GM18951 (cell line): ENCODE measurements at regions not wholly inside any gene's neighbourhood (a gene's known extent, or its start where the extent isn't known, plus 50 kb on each side); places are given as distances from the start of the nearest gene placed in this dataset.

Experiments
- POLR2A ChIP-seq: IDR thresholded peaks from 4 replicates; pipeline ENCODE4 v1.6.1; 2011; ENCODE audit warnings: mild to moderate bottlenecking; ENCODE audit not compliant: insufficient read length, insufficient read depth; ENCODE audit errors: extremely low read depth
- in situ Hi-C: fragments of 300-500 bp; cut with MboI; formaldehyde crosslinking; loops from one replicate; pipeline ENCODE4 v1.12.0; 2022; ENCODE audit warnings: low sequenced_read_pairs, mixed read lengths, inconsistent platforms; ENCODE audit not compliant: unreplicated experiment

DNA sequence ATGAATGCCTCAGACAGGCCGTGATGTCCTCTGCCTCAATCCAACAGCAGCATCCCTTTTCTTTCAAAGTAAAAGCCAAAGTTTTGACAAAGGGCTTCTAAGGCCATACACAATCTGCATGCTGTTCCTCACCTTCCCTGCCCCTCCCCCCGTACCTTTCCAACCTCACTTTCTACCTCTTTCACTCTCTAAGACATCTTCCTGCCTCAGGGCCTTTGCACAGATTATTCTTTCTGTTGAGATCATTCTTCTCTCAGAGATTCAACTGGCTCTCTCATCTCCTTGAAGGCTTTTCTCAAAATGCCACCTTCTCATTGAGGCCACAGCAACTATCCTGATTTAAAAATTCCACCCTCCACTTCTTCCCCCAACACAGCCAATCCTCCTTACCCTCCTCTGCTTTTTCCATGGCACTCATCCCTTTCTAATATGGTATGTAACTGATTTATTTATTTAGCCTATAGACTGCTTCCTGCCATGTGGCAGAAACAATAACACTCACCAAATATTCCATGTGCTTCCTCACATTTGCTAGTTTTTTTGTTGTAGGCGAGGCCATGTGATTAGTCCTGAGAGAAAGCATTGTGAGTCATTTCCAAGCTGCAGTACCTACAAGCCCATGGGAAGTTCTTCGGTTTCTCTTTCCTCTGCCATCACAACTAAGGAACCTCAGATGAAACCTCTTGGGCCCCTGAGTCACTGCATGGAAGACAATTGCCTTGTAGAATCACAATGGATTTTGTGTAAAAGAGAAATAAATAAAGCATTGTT is 58.7 kb upstream of the GADD45A start:
- no peak for TF ChIP-seq POLR2A
- in situ Hi-C loops, result no loop called here

GRCh38 chr1:67626861-67627235 is 58.2 kb upstream of the GADD45A start:
- in situ Hi-C loops, result no loop called here
- no peak for TF ChIP-seq POLR2A

DNA sequence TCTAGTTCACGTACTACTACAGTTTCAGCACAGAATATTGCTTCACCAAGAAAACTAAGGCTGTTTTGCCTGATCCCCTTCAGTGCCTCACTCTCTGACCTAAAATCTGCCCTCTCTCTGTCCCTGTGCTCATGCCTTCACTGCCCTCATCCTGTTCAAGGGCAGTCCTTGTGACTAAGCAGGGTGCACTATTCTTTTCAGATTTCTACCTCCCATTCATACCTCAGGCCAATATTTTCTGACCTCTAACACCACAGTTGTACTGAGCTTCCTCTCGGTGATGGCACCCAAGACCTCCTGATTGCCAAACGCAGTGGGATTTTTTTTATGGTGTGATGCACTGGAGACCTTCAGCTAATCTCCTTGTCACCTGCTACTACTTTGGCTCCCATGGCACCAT is 57.7 kb upstream of the GADD45A start:
- in situ Hi-C loops, result no loop called here
- TF ChIP-seq POLR2A, result no peak

DNA sequence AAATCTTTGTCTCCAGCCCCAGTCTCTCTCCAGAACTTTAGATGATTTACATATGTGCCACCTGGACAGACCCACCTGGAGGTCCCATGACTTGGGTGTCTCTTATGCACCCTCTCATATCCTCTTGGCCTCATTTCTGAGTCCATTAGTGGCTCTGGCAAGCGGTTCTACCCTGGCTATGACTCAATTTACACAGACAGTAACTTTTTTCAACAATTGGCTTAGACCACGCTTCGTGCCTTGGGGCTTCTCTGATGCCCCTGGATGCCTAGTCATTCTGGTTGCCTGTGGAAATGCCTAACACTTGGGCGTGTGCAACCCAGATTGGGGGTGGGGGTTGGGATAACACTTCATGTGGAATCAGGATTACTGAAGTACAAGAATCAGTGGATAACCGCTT is 57.1 kb upstream of the GADD45A start:
- no peak for TF ChIP-seq POLR2A
- in situ Hi-C loops, result no loop called here

DNA sequence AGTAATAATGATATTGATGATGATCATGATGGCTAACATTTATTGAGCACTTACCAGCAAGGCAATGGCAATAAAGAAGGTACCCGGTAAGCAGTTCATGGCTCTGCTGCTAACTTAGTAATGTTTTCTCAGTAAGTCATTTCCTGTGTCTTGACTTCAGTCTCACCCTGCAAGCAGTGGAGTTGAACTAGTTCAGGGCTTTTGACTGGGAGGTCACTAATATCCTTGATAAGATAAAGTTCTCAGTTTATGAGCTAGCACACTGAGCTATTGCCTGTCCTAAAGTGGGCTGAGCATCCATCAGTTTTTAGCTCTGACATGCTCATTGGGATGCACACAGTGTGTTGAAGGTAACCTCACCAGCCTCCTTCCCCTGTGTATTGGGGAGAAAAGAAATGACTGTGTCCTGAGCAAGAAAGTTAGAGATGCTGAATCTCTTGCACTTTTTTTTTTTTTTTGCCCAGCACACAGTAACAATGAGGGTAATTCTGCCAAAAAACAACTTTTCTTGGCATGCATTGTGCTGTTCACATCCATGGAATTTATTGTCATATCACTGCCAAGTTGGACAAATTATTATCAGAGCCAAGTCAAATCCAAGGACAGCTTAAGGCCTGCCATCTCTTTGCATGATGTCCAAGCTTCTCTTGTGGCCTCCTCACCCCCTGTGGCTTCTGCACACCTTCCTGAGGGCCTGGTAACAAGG is 55.5 kb upstream of the GADD45A start:
- in situ Hi-C loops, result no loop called here
- TF ChIP-seq POLR2A, result no peak

GRCh38 chr1:67630438-67631045 is 54.5 kb upstream of the GADD45A start:
- no peak for TF ChIP-seq POLR2A
- in situ Hi-C loops, result no loop called here

DNA sequence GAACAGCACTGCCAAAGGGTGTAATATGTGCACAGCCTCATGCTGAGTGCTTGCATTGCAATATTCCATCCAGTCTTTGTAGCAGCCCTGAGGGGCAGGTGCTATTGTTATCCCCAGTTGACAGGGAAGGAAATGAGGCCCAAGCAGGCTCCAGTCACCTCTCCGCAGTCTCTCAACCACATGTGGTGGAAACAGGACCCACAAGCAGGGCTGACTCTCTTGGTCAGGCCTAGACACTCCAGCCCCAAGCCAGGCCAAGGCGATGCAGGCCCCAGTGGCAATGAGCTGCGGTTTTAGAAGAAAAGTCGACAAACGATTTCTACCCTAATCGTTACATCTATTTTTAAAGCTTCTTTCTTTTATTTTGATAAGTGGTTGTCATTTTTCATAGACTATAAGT is 52.6 kb upstream of the GADD45A start:
- in situ Hi-C loops, result no loop called here
- no peak for TF ChIP-seq POLR2A

GRCh38 chr1:67632811-67633655 is 52.0 kb upstream of the GADD45A start:
- in situ Hi-C loops, result no loop called here
- no peak for TF ChIP-seq POLR2A

- in situ Hi-C loops, result no loop called here
- TF ChIP-seq POLR2A, result no peak
These were observed 50.5 kb upstream of the GADD45A start for GRCh38 chr1:67634396-67634935.

DNA sequence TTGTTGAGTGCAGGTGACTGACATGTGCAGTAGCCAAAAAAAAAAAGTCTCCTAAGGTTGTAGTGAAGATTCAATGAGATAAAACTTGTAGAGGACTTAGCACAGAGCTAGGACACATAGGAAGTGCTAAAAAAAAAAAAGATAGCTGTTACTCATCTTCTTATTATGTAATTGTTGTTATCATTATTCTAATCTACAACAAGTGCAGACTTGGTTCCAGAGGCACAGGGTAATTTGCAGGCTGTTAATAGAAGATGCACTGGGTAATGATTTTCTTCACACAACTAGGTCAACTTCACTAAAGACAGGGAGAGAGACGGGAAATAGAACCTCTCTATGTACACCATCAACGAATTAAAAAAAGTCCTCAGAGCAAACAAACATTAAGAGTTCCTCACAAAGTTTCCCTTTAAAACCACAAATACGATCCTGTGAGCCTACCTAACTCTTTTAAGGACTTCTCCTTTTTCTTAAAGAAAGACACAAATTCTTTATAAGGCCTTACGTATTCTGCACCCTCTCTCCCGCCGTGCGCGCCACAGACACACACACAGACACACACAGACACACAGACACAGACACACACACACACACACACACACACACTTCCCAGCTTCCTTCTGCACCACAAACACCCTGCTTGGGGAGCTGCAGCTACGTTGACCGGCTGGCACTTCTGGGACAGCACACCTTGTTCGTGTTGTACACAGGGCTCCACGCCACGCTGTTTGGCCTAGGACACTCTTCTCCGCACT is 49.8 kb upstream of the GADD45A start:
- no peak for TF ChIP-seq POLR2A
- in situ Hi-C loops, result no loop called here
